AG09319 (cell line): ENCODE measurements at regions not wholly inside any gene's neighbourhood (a gene's known extent, or its start where the extent isn't known, plus 50 kb on each side); places are given as distances from the start of the nearest gene placed in this dataset.
A peak's percentile ranks its signal among the peaks of the same experiment; 100 is the strongest.

Experiments
- DNase-seq: peaks from one replicate; pipeline ENCODE4 v3.0.0-alpha.2; 2010; ENCODE audit warnings: low read depth; ENCODE audit errors: extremely low read depth
- CTCF ChIP-seq: IDR thresholded peaks from 2 replicates; pipeline ENCODE4 v1.5.1; 2011; ENCODE audit warnings: low read depth, mild to moderate bottlenecking, inconsistent platforms, low read length, moderate library complexity

GRCh38 chr17:71431146-71431545 lies 689.7 kb upstream of the SOX9 start:
- DNase-seq, result no peak
- no peak for TF ChIP-seq CTCF

- no peak for DNase-seq
- TF ChIP-seq CTCF, result no peak
Measured at GRCh38 chr17:71432378-71433315, 688.2 kb upstream of the SOX9 start.

GRCh38 chr17:71434716-71435115 lies 686.1 kb upstream of the SOX9 start:
- DNase-seq, result no peak
- no peak for TF ChIP-seq CTCF

GRCh38 chr17:71436479-71436878 lies 684.3 kb upstream of the SOX9 start:
- DNase-seq, result no peak
- TF ChIP-seq CTCF, result no peak

- DNase-seq, result no peak
- no peak for TF ChIP-seq CTCF
Measured at GRCh38 chr17:71437166-71437565, 683.7 kb upstream of the SOX9 start.

- DNase-seq, result peak; percentile 74
- peak; percentile 27; the same call in 1 of the 2 replicates for TF ChIP-seq CTCF
Measured at GRCh38 chr17:71438631-71439146, 682.1 kb upstream of the SOX9 start.

- no peak for TF ChIP-seq CTCF
- no peak for DNase-seq
Measured at GRCh38 chr17:71440513-71440912, 680.3 kb upstream of the SOX9 start.
